Epithelial cell of prostate (primary cell): ENCODE measurements at regions not wholly inside any gene's neighbourhood (a gene's known extent, or its start where the extent isn't known, plus 50 kb on each side); places are given as distances from the start of the nearest gene placed in this dataset.
"Not testable (repeated sequence)": the region's sequence is repeated elsewhere in the genome, so short reads cannot be mapped to it uniquely, and the experiment has no call there.

Experiments
- DNase-seq: peaks from one replicate; pipeline ENCODE4 v3.0.0-alpha.2; 2011; ENCODE audit warnings: low read depth, low spot score
- H3K27ac ChIP-seq: fragments of 450-650 bp; 2 replicates; pipeline ENCODE4 v1.5.1; 2017; ENCODE audit warnings: mild to moderate bottlenecking

DNA sequence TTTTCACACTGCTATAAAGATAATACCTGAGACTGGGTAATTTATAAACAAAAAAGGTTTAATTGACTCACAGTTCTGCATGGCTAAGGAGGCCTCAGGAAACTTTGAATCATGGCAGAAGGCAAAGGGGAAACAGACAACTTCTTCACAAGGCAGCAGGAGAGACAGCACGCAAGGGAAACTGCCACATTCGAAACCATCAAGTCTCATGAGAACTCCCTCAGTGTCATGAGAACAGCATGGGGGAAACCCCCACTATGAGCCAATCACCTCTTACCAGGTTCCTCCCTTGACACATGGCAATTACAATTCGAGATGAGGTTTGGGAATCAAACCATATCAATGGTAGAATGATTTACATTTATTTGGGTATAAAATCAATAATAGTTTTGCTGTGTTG lies 558.5 kb downstream of the TMTC2 start:
- no peak overlapping the region for H3K27ac ChIP-seq
- no peak for DNase-seq

DNA sequence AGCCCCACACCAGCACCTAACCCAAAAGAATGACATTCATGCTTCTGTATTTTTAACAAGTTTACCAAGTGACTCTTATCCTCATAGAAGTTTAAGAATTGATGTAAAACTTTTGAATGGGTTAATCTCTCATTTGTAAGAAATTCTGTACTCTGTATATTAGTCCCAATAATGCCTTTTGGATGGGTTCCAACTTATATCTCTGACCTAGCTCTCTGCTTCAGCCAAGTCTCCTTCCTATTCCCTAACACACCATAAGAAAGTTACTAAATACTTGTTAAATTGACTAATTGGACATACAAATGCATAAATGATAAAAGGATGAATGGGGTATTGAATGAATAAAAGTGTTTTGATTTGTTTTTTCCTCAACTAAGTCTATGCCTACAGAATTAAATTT lies 557.3 kb downstream of the TMTC2 start:
- H3K27ac ChIP-seq, result no peak overlapping the region
- no peak for DNase-seq

DNA sequence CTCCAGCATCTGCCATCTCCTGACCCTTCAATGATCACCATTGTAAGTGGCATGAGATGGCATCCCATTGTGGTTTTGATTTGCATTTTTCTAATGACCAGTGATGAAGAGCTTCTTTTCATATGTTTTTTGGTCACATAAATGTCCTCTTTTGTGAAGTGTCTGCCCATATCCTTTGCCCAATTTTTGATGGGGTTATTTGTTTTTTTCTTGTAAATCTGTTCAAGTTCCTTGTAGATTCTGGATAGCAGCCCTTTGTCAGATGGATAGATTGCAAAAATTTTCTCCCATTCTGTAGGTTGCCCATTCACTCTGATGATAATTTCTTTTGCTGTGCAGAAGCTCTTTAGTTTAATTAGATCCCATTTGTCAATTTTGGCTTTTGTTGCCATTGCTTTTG lies 547.3 kb downstream of the TMTC2 start:
- not testable (repeated sequence) for DNase-seq, H3K27ac ChIP-seq

DNA sequence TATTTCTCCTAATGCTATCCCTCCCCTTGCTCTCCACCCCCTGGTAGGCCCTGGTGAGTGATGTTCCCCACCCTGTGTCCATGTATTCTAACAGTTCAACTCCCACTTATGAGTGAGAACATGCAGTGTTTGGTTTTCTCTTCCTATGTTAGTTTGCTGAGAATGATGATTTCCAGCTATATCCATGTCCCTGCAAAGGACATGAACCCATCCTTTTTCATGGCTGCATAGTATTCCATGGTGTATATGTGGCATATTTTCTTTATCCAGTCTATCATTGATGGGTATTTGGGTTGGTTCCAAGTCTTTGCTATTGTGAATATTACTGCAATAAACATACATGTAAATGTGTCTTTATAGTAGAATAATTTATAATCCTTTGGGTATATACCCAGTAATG lies 540.3 kb downstream of the TMTC2 start:
- not testable (repeated sequence) for DNase-seq

DNA sequence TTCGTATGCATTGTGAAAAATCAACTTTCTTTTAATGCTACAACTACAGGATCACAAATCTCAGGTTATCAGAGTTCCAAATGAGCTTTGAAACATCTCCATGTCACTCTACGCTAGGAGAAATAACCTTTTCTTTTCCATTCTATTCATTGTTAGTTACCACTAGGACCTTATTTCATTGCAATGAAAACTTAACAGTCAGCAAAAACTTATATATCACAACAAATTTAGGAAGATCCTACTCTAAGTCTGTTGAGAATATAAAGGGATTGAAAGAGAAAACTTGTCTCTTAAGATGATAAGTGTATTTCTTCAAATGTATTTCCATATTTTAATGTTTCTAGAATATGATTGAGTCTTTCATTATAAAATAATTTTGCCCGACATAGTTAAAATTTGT lies 539.1 kb downstream of the TMTC2 start:
- H3K27ac ChIP-seq, result no peak overlapping the region
- DNase-seq, result no peak

More for the DNA sequence above, 540.3 kb downstream of the TMTC2 start:
- H3K27ac ChIP-seq, result not testable (repeated sequence)

DNA sequence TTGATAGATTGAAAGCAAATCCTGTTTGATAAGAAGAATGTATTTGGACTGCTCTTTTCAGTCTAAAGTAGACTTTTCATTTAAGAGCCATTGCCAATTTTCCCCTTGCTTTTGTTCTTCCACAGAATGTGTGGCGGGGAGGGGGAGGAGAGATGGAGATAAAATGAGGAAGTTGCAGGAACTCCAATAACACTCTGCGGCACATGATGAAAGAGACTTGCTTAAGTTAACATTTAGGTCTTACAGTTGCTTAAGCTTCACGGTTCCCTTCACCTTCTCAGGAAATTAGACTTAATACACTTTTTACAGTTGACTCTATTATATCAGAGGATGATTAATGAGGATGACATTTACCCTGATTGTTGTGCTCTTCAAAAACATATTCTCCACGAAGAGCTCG lies 537.3 kb downstream of the TMTC2 start:
- no peak overlapping the region for H3K27ac ChIP-seq
- DNase-seq, result no peak

DNA sequence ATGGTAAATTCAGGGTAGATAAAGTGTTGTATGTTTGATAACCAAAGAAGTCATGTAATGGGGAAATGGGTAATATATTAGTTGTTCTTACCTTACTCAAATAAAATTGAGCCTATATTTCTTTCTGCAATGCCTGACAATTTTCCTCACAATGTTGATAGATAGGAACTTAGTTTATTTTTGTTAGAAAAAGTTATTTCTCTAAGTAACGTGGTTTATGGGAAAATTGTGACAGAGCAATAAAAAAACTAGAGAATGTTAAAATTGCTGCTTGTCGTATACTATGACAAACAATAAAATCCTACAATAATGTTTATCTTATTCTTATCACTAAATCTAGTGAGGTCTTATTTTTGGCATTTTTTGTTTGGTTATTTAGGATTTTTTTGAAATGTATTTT lies 534.1 kb downstream of the TMTC2 start:
- no peak overlapping the region for H3K27ac ChIP-seq
- no peak for DNase-seq

DNA sequence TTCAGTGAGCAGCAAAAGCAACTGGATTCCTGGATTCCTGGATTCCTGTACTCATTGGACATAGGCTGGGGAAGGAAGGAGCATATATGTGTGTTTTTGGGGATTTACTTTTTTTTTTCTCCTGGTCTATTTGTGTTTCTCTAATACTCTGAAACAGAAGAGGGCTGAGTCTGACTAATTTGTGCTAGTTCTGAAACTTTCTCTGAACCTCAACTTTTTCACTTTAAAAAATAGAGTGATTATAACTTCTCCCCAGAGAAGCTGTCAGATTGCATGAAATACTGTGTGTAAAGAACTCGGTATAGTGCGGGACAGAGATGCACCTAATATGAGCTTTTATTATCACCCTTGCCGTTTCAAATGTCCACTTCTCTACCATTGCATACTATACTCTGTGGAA lies 529.5 kb downstream of the TMTC2 start:
- H3K27ac ChIP-seq, result no peak overlapping the region
- DNase-seq, result no peak

DNA sequence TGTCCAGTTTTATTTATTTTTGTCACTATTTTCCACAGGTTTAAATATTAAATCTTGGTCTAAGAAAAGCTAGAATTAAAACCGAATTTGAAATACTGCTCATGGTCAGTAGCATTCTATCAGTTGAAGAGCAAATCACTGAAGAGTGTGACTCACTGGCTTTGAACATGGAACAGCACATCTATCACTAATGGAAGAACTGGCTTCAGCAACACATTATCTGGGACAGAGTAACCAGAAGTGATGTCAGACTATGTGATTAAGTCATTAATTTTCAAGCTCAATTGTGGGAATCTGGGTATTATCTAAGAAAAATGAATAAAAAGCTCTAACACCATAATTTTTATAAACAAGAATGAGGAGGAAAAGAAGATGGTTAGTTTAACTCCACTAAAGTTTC lies 527.5 kb downstream of the TMTC2 start:
- H3K27ac ChIP-seq, result no peak overlapping the region
- DNase-seq, result no peak

DNA sequence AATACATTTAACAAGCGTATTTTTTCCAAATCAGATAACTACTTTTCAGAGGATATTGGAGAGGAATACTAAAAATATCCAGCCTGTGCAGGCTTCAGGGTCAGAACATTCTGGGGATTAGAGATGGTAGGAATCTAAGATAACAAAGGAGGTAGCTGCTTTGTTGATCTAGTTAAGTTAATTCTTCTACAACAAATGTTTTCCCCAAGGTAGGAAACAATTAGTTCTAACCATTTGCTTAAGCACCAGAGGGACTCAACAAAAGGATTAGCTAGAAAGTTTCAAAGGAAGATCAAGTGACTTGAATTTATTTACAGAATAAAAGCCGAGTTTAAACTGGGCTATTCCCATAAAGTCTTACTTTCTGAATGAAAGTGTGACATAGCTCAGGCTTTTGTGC lies 524.2 kb downstream of the TMTC2 start:
- no peak for DNase-seq
- no peak overlapping the region for H3K27ac ChIP-seq

DNA sequence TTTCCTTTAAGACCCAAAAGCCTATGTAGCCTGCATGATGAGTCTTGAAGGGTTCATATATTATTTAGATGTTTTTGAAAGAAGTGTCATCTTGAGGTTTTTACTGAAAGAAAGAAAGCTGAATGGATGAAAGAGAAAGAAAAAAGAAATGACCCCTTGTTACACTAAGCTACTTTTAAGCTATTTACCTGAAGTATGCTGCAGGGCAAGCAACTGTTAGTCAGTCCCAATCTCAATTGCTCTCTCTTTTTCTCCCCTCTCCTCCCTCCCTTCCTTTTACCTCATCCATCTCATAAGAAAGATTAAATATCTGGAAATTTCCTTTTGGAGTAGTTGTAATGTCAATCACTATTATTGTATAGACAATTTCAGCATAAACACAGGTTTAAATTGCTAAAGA lies 512.4 kb downstream of the TMTC2 start:
- no peak overlapping the region for H3K27ac ChIP-seq

DNA sequence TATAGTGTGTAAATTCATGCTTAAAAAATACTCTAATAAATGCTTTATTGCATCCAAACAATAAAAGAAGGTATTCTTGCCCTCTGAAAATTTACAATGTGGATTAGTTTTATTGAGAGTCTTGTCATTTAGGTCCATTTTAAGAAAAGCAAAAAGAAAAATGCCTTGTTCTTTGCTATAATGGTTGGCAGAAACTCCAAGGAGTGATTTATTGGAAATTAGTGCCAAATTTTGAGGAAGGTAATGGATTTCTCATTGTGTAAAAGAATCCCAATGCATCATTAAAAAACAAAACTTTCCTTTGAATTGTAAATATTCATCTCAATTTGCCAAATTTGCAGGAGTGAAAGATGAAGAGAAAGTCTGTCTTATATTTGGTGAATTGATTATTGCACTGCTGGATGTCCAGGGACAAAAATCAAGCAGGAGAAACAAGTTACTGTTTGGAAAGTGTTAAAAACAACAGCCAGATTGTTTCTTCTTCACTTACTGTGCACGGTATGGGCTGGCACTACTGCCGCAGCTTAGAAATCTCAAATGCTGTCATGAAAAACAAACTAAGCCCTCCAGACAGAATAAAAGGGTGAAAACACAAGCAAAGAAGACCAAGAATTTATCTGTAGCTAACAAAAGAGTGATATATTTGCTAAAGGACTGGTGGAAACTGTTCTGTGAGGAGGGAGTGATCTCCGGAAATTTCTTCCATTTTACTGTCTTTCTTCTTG lies 511.7 kb downstream of the TMTC2 start:
- DNase-seq, result no peak
- H3K27ac ChIP-seq, result no peak overlapping the region

More for the DNA sequence above, 512.4 kb downstream of the TMTC2 start:
- no peak for DNase-seq

DNA sequence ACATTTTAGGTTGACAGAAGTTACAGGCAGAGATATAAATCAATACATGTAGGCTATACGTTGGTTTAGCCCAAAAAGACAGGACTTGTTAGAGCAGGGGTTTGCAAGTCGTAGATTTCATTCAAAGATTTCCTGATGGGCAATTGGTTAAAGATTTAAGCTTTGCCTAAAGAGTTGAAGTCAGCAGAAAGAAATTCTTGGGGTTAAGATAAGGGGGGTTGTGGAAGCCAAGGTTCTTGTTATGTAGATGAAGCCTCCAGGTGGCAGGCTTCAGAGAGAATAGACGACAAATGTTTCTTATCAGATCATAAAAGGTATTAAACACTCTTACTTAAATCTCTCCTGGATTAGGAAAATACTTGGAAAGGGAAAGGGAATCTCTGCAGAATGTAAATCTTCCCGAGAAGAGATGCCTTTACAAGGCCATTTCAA lies 510.8 kb downstream of the TMTC2 start:
- H3K27ac ChIP-seq, result no peak overlapping the region
- no peak for DNase-seq

DNA sequence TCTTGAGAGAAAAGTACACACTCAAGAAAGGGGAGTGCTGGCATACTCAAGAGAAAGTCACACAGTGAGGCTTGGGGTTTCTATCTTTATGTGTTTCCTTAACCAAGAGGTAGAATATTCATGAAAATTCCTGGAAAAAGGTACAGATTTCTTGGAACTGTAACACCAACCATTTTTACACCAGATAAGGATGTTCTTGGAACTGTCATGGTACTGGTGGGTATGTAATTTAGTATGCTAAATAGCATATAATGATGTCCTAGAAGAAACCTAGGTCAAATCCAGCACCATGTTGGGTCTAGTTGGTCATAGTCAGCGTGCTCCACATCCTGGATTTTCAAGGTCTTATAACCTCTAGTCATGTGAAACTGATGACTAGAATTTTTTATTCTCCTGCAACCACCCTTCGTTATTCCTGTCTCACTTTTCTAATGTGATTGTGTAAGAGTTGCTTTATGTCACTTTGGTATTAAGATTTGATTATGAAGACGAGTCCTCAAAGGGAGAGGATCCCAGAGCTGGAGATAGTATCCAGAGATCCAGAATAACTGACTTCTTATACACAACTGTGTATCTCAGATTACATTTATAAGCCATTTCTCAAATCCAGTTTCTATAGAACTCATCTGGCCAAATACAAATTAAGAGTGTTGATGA lies 510.1 kb downstream of the TMTC2 start:
- no peak for DNase-seq
- H3K27ac ChIP-seq, result no peak overlapping the region

DNA sequence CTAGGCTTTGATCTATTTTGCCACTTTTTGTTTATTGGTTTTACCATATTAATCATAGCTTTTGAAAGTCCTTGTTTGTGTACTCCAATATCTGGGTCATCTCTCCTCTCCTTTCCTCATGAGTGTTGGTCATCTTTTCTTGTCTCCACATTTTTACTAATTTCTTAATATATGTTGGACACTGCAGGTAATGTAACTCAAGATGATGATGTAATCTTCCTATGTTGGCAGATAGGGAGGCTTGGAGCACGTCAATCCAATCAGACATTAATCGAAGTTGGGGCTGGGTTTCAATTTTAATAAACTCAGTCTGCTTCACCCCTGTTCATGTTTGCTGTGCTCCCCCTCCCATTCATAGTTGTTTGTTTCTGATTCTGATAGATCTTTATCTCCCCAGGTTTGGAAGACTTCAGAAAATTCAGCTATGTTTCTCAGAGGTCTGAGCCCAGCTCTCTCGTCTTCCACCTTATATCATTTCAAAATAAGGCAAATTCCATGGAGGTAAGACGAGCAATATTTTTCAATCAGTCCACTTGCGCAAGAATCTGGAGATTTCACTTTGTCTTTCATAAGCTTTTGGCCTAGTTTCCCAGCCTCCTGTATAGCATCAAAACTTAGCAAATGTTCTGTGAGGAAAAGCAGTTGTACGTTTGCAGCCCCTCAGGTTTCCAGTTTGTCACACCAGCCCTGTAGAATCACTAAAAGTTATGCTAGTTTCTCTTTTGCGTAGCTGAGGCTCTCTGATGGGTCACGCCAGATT lies 504.1 kb downstream of the TMTC2 start:
- H3K27ac ChIP-seq, result no peak overlapping the region

DNA sequence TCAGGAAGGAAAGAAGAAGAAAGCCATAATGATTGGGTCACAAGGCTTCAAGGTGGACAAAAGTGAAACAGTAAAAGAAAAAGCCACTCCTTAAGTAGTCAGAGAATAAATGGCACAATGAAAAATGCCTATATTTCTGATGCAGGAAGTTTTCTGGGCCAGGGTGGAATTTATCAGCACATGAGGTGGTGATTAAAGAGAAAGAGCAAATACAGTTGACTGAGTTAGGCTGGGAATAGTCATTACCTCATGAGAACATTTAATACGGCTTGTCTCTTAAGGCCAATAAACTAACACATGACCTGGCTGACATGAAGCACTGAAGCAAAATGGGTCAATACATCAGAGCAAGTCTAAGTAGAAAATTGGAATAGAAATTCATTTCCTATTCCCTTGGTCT lies 499.7 kb downstream of the TMTC2 start:
- no peak overlapping the region for H3K27ac ChIP-seq
- no peak for DNase-seq

More for the DNA sequence above, 504.1 kb downstream of the TMTC2 start:
- DNase-seq, result no peak

DNA sequence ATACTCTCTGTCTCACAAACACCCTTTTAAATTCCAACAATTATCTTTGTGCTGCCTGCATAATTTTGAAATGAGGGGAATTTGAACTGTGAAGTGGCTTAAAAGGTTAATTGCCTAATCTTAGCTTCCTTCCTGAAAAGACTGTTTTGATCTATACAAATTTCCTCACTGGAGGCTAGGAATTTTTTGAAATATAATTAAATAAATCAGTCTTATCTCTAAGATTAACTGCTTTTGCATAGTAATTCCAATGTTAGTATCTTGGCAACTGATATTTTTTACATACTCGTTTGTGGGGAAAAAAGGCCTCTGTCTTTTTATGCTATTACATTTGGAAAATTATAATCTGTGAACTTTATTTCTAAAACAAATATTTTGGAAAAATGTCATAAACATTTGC lies 498.5 kb downstream of the TMTC2 start:
- H3K27ac ChIP-seq, result no peak overlapping the region
- no peak for DNase-seq
